ENCODE measurements at regions not wholly inside any gene's neighbourhood (a gene's known extent, or its start where the extent isn't known, plus 50 kb on each side); places are given as distances from the start of the nearest gene placed in this dataset.
A peak's percentile ranks its signal among the peaks of the same experiment; 100 is the strongest.
"Not testable (repeated sequence)": the region's sequence is repeated elsewhere in the genome, so short reads cannot be mapped to it uniquely, and the experiment has no call there.

- no peak for DNase-seq (ENCODE audit: low read depth, low spot score)
- H3K4me3 ChIP-seq (ENCODE audit: low read length), result no peak overlapping the region
Measured at GRCh38 chr5:152456815-152457443, 51.9 kb upstream of the NMUR2 start.

DNA sequence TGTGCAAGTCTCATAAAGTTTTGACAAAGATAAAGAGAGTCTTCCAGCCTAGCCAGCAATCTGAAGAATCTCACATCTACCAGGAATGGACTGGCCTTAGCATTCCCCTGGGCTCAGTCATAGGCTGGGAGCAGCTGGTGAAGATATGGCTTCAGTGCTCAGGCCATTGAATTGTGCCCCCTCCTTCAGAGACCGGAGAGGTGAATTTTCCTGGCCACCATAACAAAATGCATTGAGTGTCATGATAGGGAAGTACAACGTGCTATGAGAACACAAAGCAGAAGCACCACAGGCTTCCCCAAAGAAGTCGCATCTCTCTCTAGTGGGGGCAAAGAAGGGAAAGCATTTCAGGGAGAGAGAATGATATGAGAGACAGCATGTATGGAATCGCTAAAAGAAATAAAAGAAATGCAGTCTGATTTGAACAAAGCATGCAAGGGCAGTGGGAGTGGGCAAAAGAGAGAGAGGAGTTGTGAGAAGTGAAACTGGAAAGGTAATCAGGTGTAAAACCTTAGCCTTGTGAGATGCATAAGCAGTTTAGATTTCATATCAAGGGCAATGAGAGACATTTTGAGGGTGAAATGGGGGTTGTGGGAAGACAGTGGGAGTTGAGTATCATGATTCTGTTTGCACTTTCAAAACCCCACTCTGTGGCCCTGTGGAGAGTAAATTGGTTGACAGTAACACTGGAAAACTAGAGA, 57.1 kb upstream of the NMUR2 start:
- DNase-seq (ENCODE audit: low read depth, low spot score), result no peak
- H3K4me3 ChIP-seq (ENCODE audit: low read length), result no peak overlapping the region

GRCh38 chr5:152464048-152464447, 59.0 kb upstream of the NMUR2 start:
- no peak overlapping the region for H3K4me3 ChIP-seq (ENCODE audit: low read length)
- no peak for DNase-seq (ENCODE audit: low read depth, low spot score)

DNA sequence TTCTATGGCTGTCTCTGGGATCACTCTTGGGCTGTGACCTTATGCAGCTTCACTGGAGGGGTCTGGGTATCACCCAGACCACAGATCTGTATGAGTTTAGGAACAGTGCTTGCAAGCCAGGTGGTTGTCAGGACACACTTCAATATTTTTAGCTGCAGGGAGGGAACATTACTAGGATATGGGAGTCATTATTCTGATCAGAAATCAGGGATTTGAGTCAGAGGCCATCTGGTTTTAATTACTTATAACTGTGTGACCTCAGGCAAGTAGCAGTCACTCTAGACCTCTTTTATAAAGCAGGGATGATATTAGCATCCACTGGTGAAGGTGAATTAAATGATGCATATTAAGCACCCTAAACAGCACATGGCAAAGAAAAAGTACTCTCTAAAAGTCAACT, 60.1 kb upstream of the NMUR2 start:
- DNase-seq (ENCODE audit: low read depth, low spot score), result no peak
- no peak overlapping the region for H3K4me3 ChIP-seq (ENCODE audit: low read length)

DNA sequence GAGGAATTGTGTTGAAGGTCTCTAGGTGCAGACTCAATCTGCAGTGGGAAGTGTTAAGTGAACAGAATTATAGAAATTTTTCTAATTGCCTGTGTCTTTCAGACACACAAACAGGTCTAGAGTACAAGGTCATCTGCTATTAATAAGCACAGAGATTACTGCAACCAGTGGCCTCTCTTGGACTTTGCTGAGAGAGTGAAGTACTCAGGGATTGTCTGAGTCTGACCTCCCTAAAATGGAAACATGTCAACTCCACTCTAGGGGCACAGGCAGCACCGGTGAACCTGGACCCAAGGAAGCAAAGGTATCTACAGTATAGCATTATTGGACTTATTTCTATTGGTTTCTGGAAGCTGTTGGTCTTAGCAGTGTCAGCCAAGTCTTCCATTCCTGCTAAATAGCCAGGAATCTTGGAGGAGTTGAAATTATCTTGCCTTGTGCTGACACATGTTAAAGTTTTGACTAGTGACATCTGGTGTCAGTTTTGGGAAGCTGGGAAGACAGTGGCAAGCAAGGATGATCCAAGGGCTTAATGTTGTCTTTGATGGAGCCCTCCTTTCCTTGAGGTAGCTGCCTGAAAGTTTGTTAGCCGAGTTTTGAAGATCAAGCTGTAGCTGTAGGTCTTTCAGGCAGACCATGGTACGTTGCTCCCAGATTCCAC, 61.1 kb upstream of the NMUR2 start:
- H3K4me3 ChIP-seq (ENCODE audit: low read length), result no peak overlapping the region
- DNase-seq (ENCODE audit: low read depth, low spot score), result no peak

GRCh38 chr5:152470167-152470566, 65.1 kb upstream of the NMUR2 start:
- H3K4me3 ChIP-seq (ENCODE audit: low read length), result no peak overlapping the region
- peak; percentile 5 for DNase-seq (ENCODE audit: low read depth, low spot score)

GRCh38 chr5:152472083-152472482, 67.0 kb upstream of the NMUR2 start:
- H3K4me3 ChIP-seq (ENCODE audit: low read length), result no peak overlapping the region
- no peak for DNase-seq (ENCODE audit: low read depth, low spot score)

GRCh38 chr5:152474961-152475360, 69.9 kb upstream of the NMUR2 start:
- no peak overlapping the region for H3K4me3 ChIP-seq (ENCODE audit: low read length)
- no peak for DNase-seq (ENCODE audit: low read depth, low spot score)

DNA sequence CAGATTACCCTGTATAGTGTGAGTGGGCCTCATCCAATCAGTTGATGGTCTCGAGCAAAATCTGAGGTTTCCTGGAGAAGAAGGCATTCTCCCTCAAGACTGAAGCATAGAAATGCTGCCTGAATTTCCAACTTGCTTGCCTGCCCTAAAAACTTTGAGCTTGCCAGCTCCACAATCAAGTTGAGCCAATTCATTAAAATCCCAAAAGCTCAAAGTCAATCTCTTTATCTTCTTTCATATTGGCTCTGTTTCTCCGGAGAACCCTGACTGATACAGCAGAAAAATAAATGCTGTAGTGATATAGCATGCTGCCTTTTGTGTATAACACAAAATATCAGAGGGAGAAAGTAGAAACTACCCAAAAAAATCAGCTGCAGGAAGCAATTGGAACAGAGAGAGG, 72.5 kb upstream of the NMUR2 start:
- no peak overlapping the region for H3K4me3 ChIP-seq (ENCODE audit: low read length)
- DNase-seq (ENCODE audit: low read depth, low spot score), result no peak

GRCh38 chr5:152479866-152480265, 74.8 kb upstream of the NMUR2 start:
- DNase-seq (ENCODE audit: low read depth, low spot score); H3K4me3 ChIP-seq (ENCODE audit: low read length): not testable (repeated sequence)

- not testable (repeated sequence) for H3K4me3 ChIP-seq (ENCODE audit: low read length); DNase-seq (ENCODE audit: low read depth, low spot score)
Measured at GRCh38 chr5:152480677-152481076, 75.6 kb upstream of the NMUR2 start.

GRCh38 chr5:152487130-152487529, 82.1 kb upstream of the NMUR2 start:
- no peak for DNase-seq (ENCODE audit: low read depth, low spot score)
- H3K4me3 ChIP-seq (ENCODE audit: low read length), result no peak overlapping the region

DNA sequence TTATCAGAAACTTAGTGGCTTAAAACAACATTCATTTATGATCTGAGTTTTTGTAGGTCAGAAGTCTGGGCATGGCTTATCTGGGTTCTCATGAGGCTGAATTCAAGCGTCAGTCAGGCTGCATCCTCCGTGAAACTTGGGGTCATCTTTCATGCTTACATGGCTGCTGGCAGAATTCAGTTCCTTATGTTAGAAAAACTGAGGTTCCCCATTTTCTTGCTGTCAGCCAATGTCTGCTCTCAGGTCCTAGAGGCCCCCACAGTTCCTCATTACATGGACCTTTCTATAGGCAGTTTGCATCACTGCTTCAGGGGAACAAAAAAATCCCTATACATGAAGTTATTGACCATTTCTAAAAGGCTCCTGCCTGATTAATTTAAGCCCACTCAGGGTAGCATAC, 83.8 kb upstream of the NMUR2 start:
- no peak overlapping the region for H3K4me3 ChIP-seq (ENCODE audit: low read length)
- DNase-seq (ENCODE audit: low read depth, low spot score), result no peak

GRCh38 chr5:152499814-152500535, 94.9 kb upstream of the NMUR2 start:
- DNase-seq (ENCODE audit: low read depth, low spot score), result no peak
- no peak overlapping the region for H3K4me3 ChIP-seq (ENCODE audit: low read length)

- H3K4me3 ChIP-seq (ENCODE audit: low read length), result no peak overlapping the region
- no peak for DNase-seq (ENCODE audit: low read depth, low spot score)
Measured at GRCh38 chr5:152501294-152501693, 96.2 kb upstream of the NMUR2 start.

DNA sequence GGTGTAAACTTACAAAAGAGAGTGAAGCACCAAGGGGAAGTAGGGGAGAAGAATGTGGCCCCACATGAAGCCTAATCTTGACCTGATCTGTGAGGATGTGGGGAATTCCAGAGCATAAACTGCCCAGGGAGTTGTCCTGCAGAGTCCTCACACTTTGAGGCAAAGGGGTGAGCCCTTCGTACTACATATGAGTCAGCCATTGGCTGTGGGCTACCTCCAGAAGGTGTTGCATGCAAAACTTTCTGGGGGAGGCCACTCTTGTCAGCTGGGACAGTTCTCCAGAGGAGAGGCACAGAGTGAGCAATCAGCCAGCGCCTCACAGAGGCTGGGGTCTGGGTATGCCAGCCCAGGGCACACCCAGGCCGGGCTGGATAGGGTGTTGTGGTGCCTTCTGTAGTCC, 98.1 kb upstream of the NMUR2 start:
- no peak overlapping the region for H3K4me3 ChIP-seq (ENCODE audit: low read length)
- no peak for DNase-seq (ENCODE audit: low read depth, low spot score)

DNA sequence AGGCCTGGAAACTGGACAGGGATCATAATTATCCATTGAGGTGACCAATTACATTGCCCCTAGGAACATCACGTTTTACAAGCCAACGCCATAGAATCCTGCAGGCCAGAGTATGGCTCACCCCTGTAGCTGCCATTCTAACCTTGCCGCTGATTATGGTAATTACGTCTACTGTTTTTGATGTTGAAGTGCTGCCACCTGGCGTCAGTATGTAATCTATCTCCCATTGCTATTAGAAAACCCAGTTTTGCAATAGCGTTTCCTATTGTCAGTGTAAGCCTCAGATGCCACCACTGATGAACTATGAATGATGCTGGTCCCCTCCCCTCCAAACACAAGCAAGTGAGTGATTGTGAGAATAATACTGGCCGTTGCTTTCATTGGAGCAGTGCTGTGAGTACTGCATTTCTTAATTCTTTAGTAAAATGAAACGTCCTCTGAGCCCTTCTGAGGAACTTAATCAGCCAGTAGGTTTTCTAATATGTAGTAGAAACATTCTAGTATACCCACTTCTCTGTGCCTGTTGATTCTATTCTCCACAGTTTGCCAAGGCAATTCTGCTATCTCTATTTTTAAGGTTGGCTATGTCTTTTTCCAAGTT, 100.5 kb upstream of the NMUR2 start:
- peak; percentile 61 for DNase-seq (ENCODE audit: low read depth, low spot score)
- no peak overlapping the region for H3K4me3 ChIP-seq (ENCODE audit: low read length)

DNA sequence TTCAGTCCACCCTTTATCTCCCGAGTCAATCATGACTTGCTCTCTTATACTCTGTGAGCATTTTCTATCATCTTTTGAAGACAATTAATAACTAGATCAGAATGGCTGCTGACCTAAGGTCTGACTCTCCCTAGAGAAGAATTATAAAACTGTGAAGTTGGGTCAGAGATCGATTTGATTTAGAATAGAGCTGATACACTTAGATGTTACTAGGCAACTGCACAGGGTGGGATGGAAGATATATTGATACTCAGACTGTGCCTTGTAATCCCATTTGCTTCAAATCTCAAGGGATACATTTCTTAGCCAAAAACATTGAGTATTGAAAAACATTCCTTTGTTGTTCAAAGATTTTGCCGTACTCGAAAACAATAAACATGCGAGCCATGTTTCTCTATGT, 106.0 kb upstream of the NMUR2 start:
- DNase-seq (ENCODE audit: low read depth, low spot score), result no peak

DNA sequence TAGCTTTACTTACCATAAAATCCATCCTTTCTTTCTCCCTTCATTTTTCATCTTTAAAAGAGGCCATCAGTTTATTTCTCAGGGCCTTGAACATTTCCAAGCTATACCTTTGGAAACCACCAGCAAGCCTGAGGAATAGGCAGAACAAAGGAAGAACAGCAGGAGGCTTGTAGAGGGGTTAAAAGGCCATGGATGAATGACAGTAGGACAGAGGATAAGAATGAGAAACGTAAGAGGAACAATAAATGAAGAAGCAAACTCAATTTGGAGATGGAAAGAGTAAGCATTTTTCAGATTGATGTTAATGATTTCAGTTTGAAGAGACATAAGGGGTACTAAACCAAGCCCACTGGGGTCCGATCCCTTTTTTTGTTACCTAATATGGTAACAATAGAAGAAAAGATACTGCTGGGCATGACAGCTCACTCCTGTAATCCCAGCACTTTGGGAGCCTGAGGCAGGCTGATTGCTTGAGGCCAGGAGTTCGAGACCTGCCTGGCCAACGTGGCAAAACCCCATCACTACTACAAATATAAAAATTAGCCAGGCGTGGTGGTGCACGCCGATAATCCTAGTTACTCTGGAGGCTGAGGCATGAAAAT, 106.6 kb upstream of the NMUR2 start:
- no peak overlapping the region for H3K4me3 ChIP-seq (ENCODE audit: low read length)
- DNase-seq (ENCODE audit: low read depth, low spot score), result no peak

More for the DNA sequence above, 106.0 kb upstream of the NMUR2 start:
- H3K4me3 ChIP-seq (ENCODE audit: low read length), result no peak overlapping the region

Measured in Jurkat, Clone E6-1 (cell line).